Sigmoid colon (tissue), 4 donors: ENCODE measurements at regions not wholly inside any gene's neighbourhood (a gene's known extent, or its start where the extent isn't known, plus 50 kb on each side); places are given as distances from the start of the nearest gene placed in this dataset.

Experiments used
- CTCF ChIP-seq, 4 experiments: fragments of 450-650 bp in 3 of 4; fragments of 200-600 bp in 1 of 4; IDR thresholded peaks; one replicate each; pipeline ENCODE4 v1.5.1; 2016 to 2019; ENCODE audit warnings: antibody characterized with exemption in 4 of 4, mild to moderate bottlenecking in 3 of 4, moderate library complexity in 2 of 4
- EP300 ChIP-seq, 4 donors: sonication (generic); formaldehyde crosslinking; IDR thresholded peaks; one replicate each; pipeline ENCODE4 v1.6.1; 2017; ENCODE audit warnings: antibody characterized with exemption in 4 of 4
- POLR2A ChIP-seq, 2 donors: fragments of 450-650 bp; IDR thresholded peaks; one replicate each; pipeline ENCODE4 v1.6.1; 2016; ENCODE audit warnings: antibody characterized with exemption in 2 of 2, mild to moderate bottlenecking in 2 of 2, moderate library complexity in 2 of 2
- POLR2AphosphoS5 ChIP-seq, 4 donors: sonication (generic); formaldehyde crosslinking; IDR thresholded peaks; one replicate each; pipeline ENCODE4 v1.6.1; 2017; ENCODE audit warnings: antibody characterized with exemption in 4 of 4

- TF ChIP-seq EP300 (IDR thresholded peaks at IDR 0.05) (no peak), POLR2A (IDR thresholded peaks at IDR 0.05) (no peak), CTCF (IDR thresholded peaks at IDR 0.05) (no peak), POLR2AphosphoS5 (IDR thresholded peaks at IDR 0.05) (no peak)
These were observed 74.6 kb downstream of the TRIM42 start for GRCh38 chr3:140752499-140752898.
